Spleen (tissue), 11 donors: ENCODE measurements at regions not wholly inside any gene's neighbourhood (a gene's known extent, or its start where the extent isn't known, plus 50 kb on each side); places are given as distances from the start of the nearest gene placed in this dataset.
A peak's percentile ranks its signal among the peaks of the same experiment; 100 is the strongest.

Experiments used
- DNase-seq: peaks from one replicate; pipeline ENCODE4 v3.0.0-alpha.2; 2020
- H3K27ac ChIP-seq, 8 donors: fragments of 200-600 bp; sonication (generic) in 7 of 8; 1 replicate in 4 of 8; 2 replicates in 4 of 8; pipeline versions ENCODE4 v1.5.0 to v1.8.0; 2016 to 2021; ENCODE audit warnings: inconsistent platforms in 4 of 8, mild to moderate bottlenecking in 4 of 8, moderate library complexity in 1 of 8
- H3K27me3 ChIP-seq, 7 donors: fragments of 200-600 bp; sonication (generic) in 6 of 7; replicated peaks in 1 of 7; 1 replicate in 4 of 7; 2 replicates in 3 of 7; pipeline versions ENCODE4 v1.5.0 to v1.8.0; 2016 to 2021; ENCODE audit warnings: inconsistent platforms in 3 of 7, mild to moderate bottlenecking in 1 of 7
- H3K36me3 ChIP-seq, 6 donors: fragments of 200-600 bp; sonication (generic) in 5 of 6; 1 replicate in 4 of 6; 2 replicates in 2 of 6; pipeline versions ENCODE4 v1.5.0 to v1.8.0; 2016 to 2021; ENCODE audit warnings: inconsistent platforms in 2 of 6
- H3K4me1 ChIP-seq, 6 donors: fragments of 200-600 bp; sonication (generic) in 5 of 6; 1 replicate in 3 of 6; 2 replicates in 3 of 6; pipeline versions ENCODE4 v1.5.0 to v1.8.0; 2016 to 2021; ENCODE audit warnings: inconsistent platforms in 3 of 6
- H3K4me3 ChIP-seq, 8 donors: fragments of 200-600 bp; sonication (generic) in 7 of 8; 1 replicate in 4 of 8; 2 replicates in 4 of 8; pipeline versions ENCODE4 v1.5.0 to v1.8.0; 2016 to 2021; ENCODE audit warnings: inconsistent platforms in 4 of 8, mild to moderate bottlenecking in 4 of 8, moderate library complexity in 2 of 8
- H3K9me3 ChIP-seq, 8 donors: fragments of 200-600 bp; sonication (generic) in 7 of 8; 1 replicate in 4 of 8; 2 replicates in 4 of 8; pipeline versions ENCODE4 v1.5.0 to v1.8.0; 2016 to 2021; ENCODE audit warnings: inconsistent platforms in 4 of 8
- CTCF ChIP-seq, 11 experiments: fragments of 200-600 bp in 7 of 11; fragments of 450-650 bp in 4 of 11; sonication (generic) in 4 of 11; IDR thresholded peaks in 8 of 11; conservative IDR thresholded peaks in 3 of 11; 1 replicate in 7 of 11; 2 replicates in 4 of 11; pipeline versions ENCODE4 v1.4.0 to v1.8.0; 2016 to 2021; ENCODE audit warnings: antibody characterized with exemption in 11 of 11, inconsistent platforms in 4 of 11, mild to moderate bottlenecking in 1 of 11
- POLR2A ChIP-seq, 3 donors: fragments of 450-650 bp; IDR thresholded peaks; one replicate each; pipeline ENCODE4 v1.5.1; 2017; ENCODE audit warnings: antibody characterized with exemption in 3 of 3, mild to moderate bottlenecking in 1 of 3
- POLR2AphosphoS5 ChIP-seq, 3 donors: sonication (generic); formaldehyde crosslinking; IDR thresholded peaks; one replicate each; pipeline ENCODE4 v1.5.1; 2017; ENCODE audit warnings: antibody characterized with exemption in 3 of 3
- WGBS, 5 donors: extraction: QIAGEN DNeasy Blood & Tissue Kit in 3 of 5; methylation state at CpG; one replicate each; pipeline versions ENCODE4 v1.1.5 to v1.1.7; 2013 to 2018; 5-methylcytosine and 5-hydroxymethylcytosine counted together
- intact Hi-C: fragments of 100-400 bp; cut with DNase I; formaldehyde crosslinking; loops from one replicate; pipeline ENCODE4 v1.15.0; 2023; ENCODE audit warnings: low total_unique reads
- donor health status: healthy with polysubstance abuse.
- donor health status: DM: no; HTN: no; CAD: no; lungs with moderate emphysema.
- donor health status: DM: no; HTN: no; CAD: no.
- donor health status: Bipolar disorder and iron deficiency.
- donor health status: healthy.
- donor health status: DM: no; HTN: no; CAD: no.
- donor health status: DM: yes; HTN: yes; CAD: no.

- Histone ChIP-seq H3K4me3 (no peak overlapping the region), H3K27me3 (peaks cover 0 to 11% (median 0%) of the 10 kb centered on the region in 7 donors), H3K36me3 (no peaks in the 10 kb centered on the region), H3K27ac (peak overlapping the region in 1 of 8 donors; percentile 38), H3K4me1 (no peaks in the 10 kb centered on the region), H3K9me3 (no peaks in the 10 kb centered on the region)
- intact Hi-C loops, result no loop called here
- TF ChIP-seq POLR2A (IDR thresholded peaks at IDR 0.05) (no peak), CTCF (IDR thresholded peaks at IDR 0.05 in 8 of 11, conservative IDR thresholded peaks at IDR 0.05 in 3 of 11) (no peak), POLR2AphosphoS5 (IDR thresholded peaks at IDR 0.05) (no peak)
- DNase-seq, result no peak
- 63 to 78% (median 72%) methylated on average over 8 of the region's 8 CpGs for WGBS, 5 donors
Observed at GRCh38 chr7:25726170-25726780, 425.7 kb upstream of the NFE2L3 start.

GRCh38 chr7:25726781-25727311, 425.2 kb upstream of the NFE2L3 start:
- Histone ChIP-seq H3K27ac (no peak overlapping the region), H3K27me3 (peaks cover 0 to 11% (median 0%) of the 10 kb centered on the region in 7 donors), H3K9me3 (no peaks in the 10 kb centered on the region), H3K36me3 (no peaks in the 10 kb centered on the region), H3K4me1 (peaks cover 0 to under 1% (median 0%) of the 10 kb centered on the region in 6 donors), H3K4me3 (no peak overlapping the region)
- no peak for TF ChIP-seq POLR2AphosphoS5 (IDR thresholded peaks at IDR 0.05)
- no peak for TF ChIP-seq POLR2A (IDR thresholded peaks at IDR 0.05)
- TF ChIP-seq CTCF (IDR thresholded peaks at IDR 0.05 in 8 of 11, conservative IDR thresholded peaks at IDR 0.05 in 3 of 11), result no peak
- DNase-seq, result no peak
- intact Hi-C loops, result no loop called here
- 79 to 92% (median 88%) methylated on average over 8 of the region's 8 CpGs for whole genome bisulfite sequencing, 5 donors

- intact Hi-C loops, result no loop called here
- no peak overlapping the region for H3K27ac ChIP-seq
- no peak for TF ChIP-seq POLR2A (IDR thresholded peaks at IDR 0.05)
- TF ChIP-seq POLR2AphosphoS5 (IDR thresholded peaks at IDR 0.05), result no peak
- TF ChIP-seq CTCF (IDR thresholded peaks at IDR 0.05 in 8 of 11, conservative IDR thresholded peaks at IDR 0.05 in 3 of 11), result no peak
- no peaks in the 10 kb centered on the region for H3K9me3 ChIP-seq
- H3K36me3 ChIP-seq, result no peaks in the 10 kb centered on the region
- H3K4me1 ChIP-seq, result peaks cover 0 to 4% (median 0%) of the 10 kb centered on the region in 6 donors
- no peak for DNase-seq
- no peak overlapping the region for H3K4me3 ChIP-seq
- peaks cover 0 to 11% (median 0%) of the 10 kb centered on the region in 7 donors for H3K27me3 ChIP-seq
- 41 to 88% (median 83%) methylated on average over 2 of the region's 2 CpGs for WGBS, 5 donors
Observed at GRCh38 chr7:25727446-25727845, 424.6 kb upstream of the NFE2L3 start.

- intact Hi-C loops, result no loop called here
- no peak overlapping the region for H3K27ac ChIP-seq
- DNase-seq, result no peak
- no peaks in the 10 kb centered on the region for H3K9me3 ChIP-seq
- TF ChIP-seq CTCF (IDR thresholded peaks at IDR 0.05 in 8 of 11, conservative IDR thresholded peaks at IDR 0.05 in 3 of 11) (no peak), POLR2AphosphoS5 (IDR thresholded peaks at IDR 0.05) (no peak), POLR2A (IDR thresholded peaks at IDR 0.05) (no peak)
- H3K4me3 ChIP-seq, result no peak overlapping the region
- H3K27me3 ChIP-seq, result peaks cover 0 to 11% (median 0%) of the 10 kb centered on the region in 7 donors
- WGBS, 5 donors, result 80 to 95% (median 91%) methylated on average over 2 of the region's 2 CpGs
- peaks cover 0 to 4% (median 0%) of the 10 kb centered on the region in 6 donors for H3K4me1 ChIP-seq
- H3K36me3 ChIP-seq, result no peaks in the 10 kb centered on the region
Observed at GRCh38 chr7:25727876-25728275, 424.1 kb upstream of the NFE2L3 start.
